OCI-LY7 (cell line): ENCODE measurements at regions not wholly inside any gene's neighbourhood (a gene's known extent, or its start where the extent isn't known, plus 50 kb on each side); places are given as distances from the start of the nearest gene placed in this dataset.

Experiments used
- EZH2phosphoT487 ChIP-seq: fragments of 200-600 bp; sonication (generic); IDR thresholded peaks from 2 replicates; pipeline ENCODE4 v1.6.1; 2018; ENCODE audit warnings: low read depth, borderline replicate concordance, mild to moderate bottlenecking, mixed run types, antibody characterized with exemption, low read length, moderate library complexity, mixed read lengths
- TF ChIP-seq, protein P1 (sequence below): fragments of 200-600 bp; sonication (generic); conservative IDR thresholded peaks from 2 replicates; pipeline ENCODE4 v1.5.1; 2014; ENCODE audit warnings: mild to moderate bottlenecking, antibody characterized with exemption, low read length, moderate library complexity, mixed read lengths

DNA sequence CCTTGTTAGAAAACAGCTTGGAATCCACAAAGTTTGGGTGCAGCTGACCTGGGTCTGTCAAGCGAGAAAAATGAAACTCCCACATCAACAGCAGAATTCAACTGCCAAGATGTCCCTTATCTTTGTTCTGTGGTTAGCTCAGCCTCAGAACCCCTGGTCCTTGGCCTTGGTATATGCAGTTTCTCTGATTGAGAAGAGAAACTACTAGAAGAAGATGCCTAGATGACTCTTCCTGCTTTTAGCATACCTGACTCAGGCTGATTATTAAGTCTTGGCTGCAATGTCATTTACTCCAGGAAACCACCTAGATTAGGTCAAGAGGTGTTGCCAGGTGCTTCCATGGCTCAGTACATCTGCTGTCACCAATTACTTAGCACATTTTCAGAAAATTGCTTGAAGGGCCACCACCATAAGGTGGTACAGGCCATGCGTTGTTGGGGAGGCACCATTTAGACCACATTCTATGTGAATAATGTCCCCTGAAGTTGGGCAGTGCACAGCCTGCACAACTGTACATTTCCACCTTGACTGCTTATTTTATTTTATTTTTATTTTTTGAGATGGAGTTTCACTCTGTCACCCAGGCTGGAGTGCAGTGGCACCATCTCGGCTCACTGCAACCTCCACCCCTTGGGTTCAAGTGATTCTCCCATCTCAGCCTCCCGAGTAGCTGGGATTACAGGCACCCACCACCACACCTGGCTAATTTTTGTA lies 59.4 kb upstream of the ZNF438 start:
- TF ChIP-seq, protein P1, sequence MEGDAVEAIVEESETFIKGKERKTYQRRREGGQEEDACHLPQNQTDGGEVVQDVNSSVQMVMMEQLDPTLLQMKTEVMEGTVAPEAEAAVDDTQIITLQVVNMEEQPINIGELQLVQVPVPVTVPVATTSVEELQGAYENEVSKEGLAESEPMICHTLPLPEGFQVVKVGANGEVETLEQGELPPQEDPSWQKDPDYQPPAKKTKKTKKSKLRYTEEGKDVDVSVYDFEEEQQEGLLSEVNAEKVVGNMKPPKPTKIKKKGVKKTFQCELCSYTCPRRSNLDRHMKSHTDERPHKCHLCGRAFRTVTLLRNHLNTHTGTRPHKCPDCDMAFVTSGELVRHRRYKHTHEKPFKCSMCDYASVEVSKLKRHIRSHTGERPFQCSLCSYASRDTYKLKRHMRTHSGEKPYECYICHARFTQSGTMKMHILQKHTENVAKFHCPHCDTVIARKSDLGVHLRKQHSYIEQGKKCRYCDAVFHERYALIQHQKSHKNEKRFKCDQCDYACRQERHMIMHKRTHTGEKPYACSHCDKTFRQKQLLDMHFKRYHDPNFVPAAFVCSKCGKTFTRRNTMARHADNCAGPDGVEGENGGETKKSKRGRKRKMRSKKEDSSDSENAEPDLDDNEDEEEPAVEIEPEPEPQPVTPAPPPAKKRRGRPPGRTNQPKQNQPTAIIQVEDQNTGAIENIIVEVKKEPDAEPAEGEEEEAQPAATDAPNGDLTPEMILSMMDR = no peak
- no peak for TF ChIP-seq EZH2phosphoT487
